Adrenal gland (tissue), 9 donors: ENCODE measurements at regions not wholly inside any gene's neighbourhood (a gene's known extent, or its start where the extent isn't known, plus 50 kb on each side); places are given as distances from the start of the nearest gene placed in this dataset.

ENCODE experiments used
- DNase-seq, 7 donors: peaks; one replicate each; pipeline ENCODE4 v3.0.0-alpha.2; 2019 to 2020
- H3K27ac ChIP-seq, 5 donors: fragments of 200-600 bp; sonication (generic) in 4 of 5; 1 replicate in 3 of 5; 2 replicates in 2 of 5; pipeline versions ENCODE4 v1.5.1 to v1.8.0; 2016 to 2020; ENCODE audit warnings: mild to moderate bottlenecking in 1 of 5
- H3K27me3 ChIP-seq: fragments of 200-600 bp; 2 replicates; pipeline ENCODE4 v1.8.0; 2021
- H3K36me3 ChIP-seq, 2 donors: fragments of 200-600 bp; replicated peaks in 1 of 2; 1 replicate in 1 of 2; 2 replicates in 1 of 2; pipeline versions ENCODE4 v1.5.1 to v1.8.0; 2018 to 2022
- H3K4me1 ChIP-seq, 2 donors: fragments of 200-600 bp; replicated peaks in 1 of 2; 1 replicate in 1 of 2; 2 replicates in 1 of 2; pipeline versions ENCODE4 v1.5.1 to v1.8.0; 2018 to 2021
- H3K4me3 ChIP-seq, 4 donors: fragments of 200-600 bp; sonication (generic) in 3 of 4; one replicate each; pipeline ENCODE4 v1.5.1; 2016 to 2018
- H3K9me3 ChIP-seq, 3 donors: fragments of 200-600 bp; sonication (generic) in 1 of 3; replicated peaks in 1 of 3; 1 replicate in 2 of 3; 2 replicates in 1 of 3; pipeline versions ENCODE4 v1.5.1 to v1.8.0; 2016 to 2021
- POLR2A ChIP-seq, 2 donors: fragments of 450-650 bp; IDR thresholded peaks; one replicate each; pipeline ENCODE4 v1.6.1; 2017; ENCODE audit warnings: antibody characterized with exemption in 2 of 2, mild to moderate bottlenecking in 2 of 2, moderate library complexity in 1 of 2
- WGBS, 4 donors: extraction: QIAGEN DNeasy Blood & Tissue Kit in 2 of 4; methylation state at CpG; one replicate each; pipeline versions ENCODE4 v1.1.5 to v1.1.7; 2013 to 2017; 5-methylcytosine and 5-hydroxymethylcytosine counted together
- intact Hi-C, 2 donors: fragments of 100-400 bp; cut with DNase I; formaldehyde crosslinking; loops; one replicate each; pipeline versions ENCODE4 v1.14.1 to v1.15.0; 2022 to 2023
- TF ChIP-seq, protein P1 (sequence below), 6 experiments: fragments of 450-650 bp in 4 of 6; fragments of 200-600 bp in 2 of 6; sonication (generic) in 1 of 6; IDR thresholded peaks; 1 replicate in 5 of 6; 2 replicates in 1 of 6; pipeline versions ENCODE4 v1.5.1 to v1.8.0; 2016 to 2021; ENCODE audit warnings: antibody characterized with exemption in 6 of 6, mild to moderate bottlenecking in 2 of 6, moderate library complexity in 1 of 6
- donor health status: healthy with polysubstance abuse.
- donor health status: Bipolar disorder and iron deficiency.
- donor health status: DM: yes; HTN: yes; CAD: no.
- donor health status: DM: no; HTN: no; CAD: no.
- donor health status: DM: no; HTN: no; CAD: no.

DNA sequence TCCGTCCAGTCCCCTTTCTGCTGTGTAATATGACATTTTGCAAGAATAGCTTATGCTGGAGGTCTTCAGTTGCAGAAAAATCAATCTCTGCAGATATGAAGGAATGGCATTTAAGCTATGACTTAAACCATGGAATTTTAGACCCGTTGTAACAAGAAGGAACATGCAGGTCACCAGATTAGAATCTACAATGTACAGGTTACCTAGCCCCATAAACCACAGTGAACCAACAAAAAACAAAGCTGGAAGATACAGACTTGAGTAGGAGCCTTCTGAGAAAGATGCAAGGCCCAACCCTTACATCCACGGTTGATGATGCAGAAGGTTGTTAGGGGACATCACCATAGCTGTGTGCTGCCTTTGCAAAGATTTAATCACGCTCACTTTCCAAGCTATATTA, 132.5 kb downstream of the WT1 start:
- Histone ChIP-seq H3K4me1 (no peaks in the 10 kb centered on the region), H3K27ac (no peak overlapping the region), H3K27me3 (peaks cover 5% of the 10 kb centered on the region), H3K36me3 (no peaks in the 10 kb centered on the region), H3K9me3 (no peaks in the 10 kb centered on the region), H3K4me3 (no peak overlapping the region)
- WGBS, 4 donors: 73 to 80% (median 76%) methylated on average over 3 to 4 of the region's 4 CpGs
- TF ChIP-seq, protein P1, sequence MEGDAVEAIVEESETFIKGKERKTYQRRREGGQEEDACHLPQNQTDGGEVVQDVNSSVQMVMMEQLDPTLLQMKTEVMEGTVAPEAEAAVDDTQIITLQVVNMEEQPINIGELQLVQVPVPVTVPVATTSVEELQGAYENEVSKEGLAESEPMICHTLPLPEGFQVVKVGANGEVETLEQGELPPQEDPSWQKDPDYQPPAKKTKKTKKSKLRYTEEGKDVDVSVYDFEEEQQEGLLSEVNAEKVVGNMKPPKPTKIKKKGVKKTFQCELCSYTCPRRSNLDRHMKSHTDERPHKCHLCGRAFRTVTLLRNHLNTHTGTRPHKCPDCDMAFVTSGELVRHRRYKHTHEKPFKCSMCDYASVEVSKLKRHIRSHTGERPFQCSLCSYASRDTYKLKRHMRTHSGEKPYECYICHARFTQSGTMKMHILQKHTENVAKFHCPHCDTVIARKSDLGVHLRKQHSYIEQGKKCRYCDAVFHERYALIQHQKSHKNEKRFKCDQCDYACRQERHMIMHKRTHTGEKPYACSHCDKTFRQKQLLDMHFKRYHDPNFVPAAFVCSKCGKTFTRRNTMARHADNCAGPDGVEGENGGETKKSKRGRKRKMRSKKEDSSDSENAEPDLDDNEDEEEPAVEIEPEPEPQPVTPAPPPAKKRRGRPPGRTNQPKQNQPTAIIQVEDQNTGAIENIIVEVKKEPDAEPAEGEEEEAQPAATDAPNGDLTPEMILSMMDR (IDR thresholded peaks at IDR 0.05): no peak
- TF ChIP-seq POLR2A (IDR thresholded peaks at IDR 0.05): no peak
- no peak for DNase-seq
- intact Hi-C loops: no loop called here

DNA sequence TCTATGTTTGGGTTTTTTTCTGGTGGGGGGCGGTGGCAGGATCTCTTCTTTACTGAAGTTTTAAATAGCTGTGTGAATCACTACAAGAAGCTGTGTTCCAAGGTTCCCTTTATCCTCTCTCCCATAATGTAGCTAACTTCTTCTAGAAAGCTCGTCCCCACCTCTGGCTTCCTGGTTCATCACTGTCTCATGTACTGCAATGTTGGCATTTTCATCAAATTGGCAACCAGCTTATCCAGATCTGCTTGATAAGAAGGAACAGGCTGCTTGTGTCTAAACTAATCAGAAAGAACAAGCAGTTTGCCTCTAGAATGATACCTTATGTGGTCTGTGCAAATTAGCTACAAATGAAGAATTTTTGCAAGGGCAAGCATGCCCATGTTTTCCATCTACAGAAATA, 130.8 kb downstream of the WT1 start:
- 73 to 84% (median 77%) methylated on average over 2 of the region's 2 CpGs for WGBS, 4 donors
- H3K36me3 ChIP-seq: no peaks in the 10 kb centered on the region
- no peak overlapping the region for H3K4me3 ChIP-seq
- intact Hi-C loops: no loop called here
- H3K27ac ChIP-seq: no peak overlapping the region
- no peaks in the 10 kb centered on the region for H3K9me3 ChIP-seq
- no peak for TF ChIP-seq POLR2A (IDR thresholded peaks at IDR 0.05)
- TF ChIP-seq, protein P1 (IDR thresholded peaks at IDR 0.05): no peak
- no peak for DNase-seq
- H3K4me1 ChIP-seq: no peaks in the 10 kb centered on the region
- H3K27me3 ChIP-seq: peaks cover 5% of the 10 kb centered on the region

DNA sequence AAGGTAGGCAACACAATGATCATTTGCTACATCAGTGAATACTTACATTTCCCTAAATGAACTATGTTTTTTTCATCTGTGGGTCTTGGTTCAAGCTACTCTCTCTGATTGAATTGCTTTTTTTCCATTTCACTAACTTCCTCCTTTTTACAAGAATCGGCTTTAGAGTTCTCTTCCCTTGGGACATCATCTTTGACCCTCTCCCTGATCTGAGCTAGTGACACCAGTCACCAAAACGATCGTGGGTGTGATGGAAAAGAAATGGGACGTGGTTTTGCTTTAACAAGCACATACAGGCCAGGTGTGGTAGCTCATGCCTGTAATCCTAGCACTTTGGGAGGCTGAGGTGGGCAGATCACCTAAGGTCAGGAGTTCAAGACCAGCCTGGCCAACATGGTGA, 129.9 kb downstream of the WT1 start:
- 66 to 70% (median 70%) methylated on average over 4 of the region's 4 CpGs for WGBS, 4 donors

DNA sequence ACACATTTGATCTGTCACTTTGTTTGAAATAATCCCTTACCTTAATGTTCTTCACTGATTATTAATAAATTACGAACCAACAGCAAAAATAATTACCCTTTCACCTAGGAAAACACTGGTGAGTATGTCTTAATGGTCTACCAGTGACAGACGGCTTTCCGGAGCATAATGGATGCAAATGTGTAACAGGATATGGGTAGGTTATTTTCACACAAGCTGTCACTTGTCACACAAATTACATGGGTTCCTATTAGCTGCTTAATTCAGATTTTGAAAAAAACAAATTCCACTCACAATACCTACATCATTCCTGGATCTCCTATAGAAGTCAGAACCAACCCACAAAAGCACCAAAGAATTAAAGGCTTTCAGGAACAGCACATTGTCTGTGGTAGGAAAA, 127.9 kb downstream of the WT1 start:
- H3K9me3 ChIP-seq: no peaks in the 10 kb centered on the region
- no peak overlapping the region for H3K27ac ChIP-seq
- intact Hi-C loops: no loop called here
- TF ChIP-seq POLR2A (IDR thresholded peaks at IDR 0.05): no peak
- TF ChIP-seq, protein P1 (IDR thresholded peaks at IDR 0.05): no peak
- H3K4me3 ChIP-seq: no peak overlapping the region
- peaks cover 5% of the 10 kb centered on the region for H3K27me3 ChIP-seq
- 67 to 83% (median 73%) methylated on average over 3 of the region's 3 CpGs for WGBS, 4 donors
- H3K36me3 ChIP-seq: no peaks in the 10 kb centered on the region
- no peaks in the 10 kb centered on the region for H3K4me1 ChIP-seq
- DNase-seq: no peak

More for the DNA sequence above, 129.9 kb downstream of the WT1 start:
- Histone ChIP-seq H3K27ac (no peak overlapping the region), H3K4me3 (no peak overlapping the region), H3K9me3 (no peaks in the 10 kb centered on the region), H3K27me3 (peaks cover 5% of the 10 kb centered on the region), H3K36me3 (no peaks in the 10 kb centered on the region), H3K4me1 (no peaks in the 10 kb centered on the region)
- DNase-seq: no peak
- intact Hi-C loops: no loop called here
- TF ChIP-seq, protein P1 (IDR thresholded peaks at IDR 0.05): no peak
- TF ChIP-seq POLR2A (IDR thresholded peaks at IDR 0.05): no peak
